Naive thymus-derived CD4-positive, alpha-beta T cell (primary cell): ENCODE measurements at regions not wholly inside any gene's neighbourhood (a gene's known extent, or its start where the extent isn't known, plus 50 kb on each side); places are given as distances from the start of the nearest gene placed in this dataset.

Experiments used
- ATAC-seq: fragments of 150-1000 bp; cut with Tn5 transposase; 2 replicates; pipeline ENCODE4 v1.10.0; 2021; ENCODE audit warnings: mild to moderate bottlenecking, moderate library complexity
- CTCF ChIA-PET: fragments of 350-600 bp; sonication (Branson Sonifier 250); formaldehyde crosslinking; loops from one replicate; lab custom pipeline; 2021; ENCODE audit warnings: antibody characterized with exemption; lab: Charles Lee
- POLR2A ChIA-PET: fragments of 350-600 bp; sonication (Branson Sonifier 250); formaldehyde crosslinking; loops from one replicate; lab custom pipeline; 2021; ENCODE audit warnings: antibody characterized with exemption, inconsistent platforms; lab: Charles Lee
- DNase-seq, 9 donors: peaks; one replicate each; pipeline versions ENCODE4 v3.0.0 to v3.0.0-alpha.2; 2020 to 2022; ENCODE audit warnings: mixed read lengths in 1 of 9
- H3K27ac ChIP-seq: one replicate; pipeline ENCODE4 v1.7.0; 2013; ENCODE audit warnings: mild to moderate bottlenecking, low read depth, low read length, moderate library complexity
- H3K27me3 ChIP-seq, 2 donors: one replicate each; pipeline ENCODE4 v1.7.0; 2013; ENCODE audit warnings: low read length in 2 of 2, mild to moderate bottlenecking in 2 of 2, moderate library complexity in 2 of 2; ENCODE audit not compliant: control insufficient read depth in 2 of 2, insufficient read depth in 2 of 2
- H3K36me3 ChIP-seq, 3 experiments: 1 replicate in 2 of 3; 2 replicates in 1 of 3; pipeline ENCODE4 v1.7.0; 2013; ENCODE audit warnings: low read length in 3 of 3, mild to moderate bottlenecking in 3 of 3, moderate library complexity in 1 of 3; ENCODE audit not compliant: insufficient read depth in 3 of 3, control insufficient read depth in 2 of 3
- H3K4me1 ChIP-seq, 2 donors: one replicate each; pipeline ENCODE4 v1.7.0; 2013; ENCODE audit warnings: low read length in 2 of 2, mild to moderate bottlenecking in 2 of 2, moderate library complexity in 1 of 2; ENCODE audit not compliant: control insufficient read depth in 2 of 2, insufficient read depth in 2 of 2
- H3K4me3 ChIP-seq: 2 replicates; pipeline ENCODE4 v1.7.0; 2013; ENCODE audit warnings: mild to moderate bottlenecking, low read length
- H3K9me3 ChIP-seq, 3 experiments: 1 replicate in 2 of 3; 2 replicates in 1 of 3; pipeline ENCODE4 v1.7.0; 2013; ENCODE audit warnings: low read length in 3 of 3; ENCODE audit not compliant: control insufficient read depth in 2 of 3
- H3K27ac Mint-ChIP-seq, 9 donors: one replicate each; pipeline ENCODE4 v1.8.0; 2020 to 2022; ENCODE audit warnings: mixed read lengths in 9 of 9, mild to moderate bottlenecking in 8 of 9, moderate library complexity in 5 of 9, inconsistent platforms in 2 of 9
- H3K27me3 Mint-ChIP-seq, 5 donors: one replicate each; pipeline ENCODE4 v1.8.0; 2021 to 2022; ENCODE audit warnings: mixed read lengths in 5 of 5, mild to moderate bottlenecking in 1 of 5
- H3K36me3 Mint-ChIP-seq, 5 donors: one replicate each; pipeline ENCODE4 v1.8.0; 2020 to 2022; ENCODE audit warnings: mixed read lengths in 5 of 5, mild to moderate bottlenecking in 3 of 5, inconsistent platforms in 1 of 5
- H3K4me1 Mint-ChIP-seq, 7 donors: one replicate each; pipeline ENCODE4 v1.8.0; 2020 to 2022; ENCODE audit warnings: mixed read lengths in 7 of 7, mild to moderate bottlenecking in 3 of 7, inconsistent platforms in 1 of 7
- H3K4me3 Mint-ChIP-seq, 10 donors: one replicate each; pipeline ENCODE4 v1.8.0; 2020 to 2022; ENCODE audit warnings: mild to moderate bottlenecking in 10 of 10, mixed read lengths in 10 of 10, moderate library complexity in 6 of 10, inconsistent platforms in 2 of 10
- H3K9me3 Mint-ChIP-seq, 11 donors: one replicate each; pipeline ENCODE4 v1.8.0; 2020 to 2022; ENCODE audit warnings: mixed read lengths in 11 of 11, mild to moderate bottlenecking in 4 of 11, inconsistent platforms in 1 of 11, moderate library complexity in 1 of 11
- intact Hi-C, 2 donors: fragments of 100-400 bp; cut with micrococcal nuclease; formaldehyde crosslinking; loops; one replicate each; pipeline ENCODE4 v1.15.1; 2023

DNA sequence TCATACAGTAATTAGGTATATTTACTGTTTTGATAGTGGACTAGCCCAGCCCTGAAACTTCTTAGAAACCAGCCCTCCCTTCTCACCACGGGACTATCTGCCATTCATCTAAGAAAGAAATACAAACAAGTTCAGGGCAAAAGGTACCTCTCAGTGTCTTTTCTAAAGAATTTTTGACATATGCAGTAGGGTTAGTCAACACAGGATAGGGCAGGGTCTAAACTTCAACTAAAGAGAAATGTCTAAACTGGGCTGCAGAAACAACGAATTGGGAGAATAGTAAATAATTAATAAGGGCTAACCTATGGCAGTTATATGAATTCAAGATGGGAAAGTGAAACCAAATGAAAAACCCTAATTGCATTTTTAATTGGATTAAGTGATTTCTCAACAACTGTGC, 496.6 kb downstream of the INHBA start:
- Mint-ChIP-seq H3K36me3 (no peaks in the 10 kb centered on the region), H3K4me1 (no peaks in the 10 kb centered on the region), H3K27ac (no peak overlapping the region), H3K4me3 (no peak overlapping the region), H3K27me3 (no peaks in the 10 kb centered on the region), H3K9me3 (peaks cover 0 to 6% (median 0%) of the 10 kb centered on the region in 11 donors)
- H3K36me3 ChIP-seq: no peaks in the 10 kb centered on the region
- no peak for ATAC-seq
- no peaks in the 10 kb centered on the region for H3K27me3 ChIP-seq
- ChIA-PET CTCF (no interaction called here), POLR2A (no interaction called here)
- DNase-seq: no peak
- no peaks in the 10 kb centered on the region for H3K4me1 ChIP-seq
- H3K4me3 ChIP-seq: no peak overlapping the region
- H3K27ac ChIP-seq: no peak overlapping the region
- intact Hi-C loops: no loop called here
- H3K9me3 ChIP-seq: no peaks in the 10 kb centered on the region

DNA sequence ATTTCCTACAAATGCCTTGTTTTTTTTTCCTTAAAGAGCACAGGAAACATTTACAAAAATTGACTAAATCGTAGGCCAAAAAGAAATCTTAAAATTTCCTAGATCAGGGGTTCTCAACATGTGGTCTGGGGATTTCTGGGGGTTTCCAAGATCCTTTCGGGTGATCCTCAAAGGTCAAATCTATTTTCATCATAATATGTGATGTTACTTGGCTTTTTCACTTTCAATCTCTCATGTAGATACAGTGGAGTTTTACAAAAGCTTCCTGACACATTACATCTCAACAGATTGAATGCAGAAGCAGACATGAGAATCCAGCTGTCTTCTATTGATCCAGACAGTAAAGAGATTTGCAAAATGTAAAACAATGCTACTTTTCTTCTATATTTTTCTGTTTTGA, 497.3 kb downstream of the INHBA start:
- no peaks in the 10 kb centered on the region for H3K27me3 Mint-ChIP-seq

DNA sequence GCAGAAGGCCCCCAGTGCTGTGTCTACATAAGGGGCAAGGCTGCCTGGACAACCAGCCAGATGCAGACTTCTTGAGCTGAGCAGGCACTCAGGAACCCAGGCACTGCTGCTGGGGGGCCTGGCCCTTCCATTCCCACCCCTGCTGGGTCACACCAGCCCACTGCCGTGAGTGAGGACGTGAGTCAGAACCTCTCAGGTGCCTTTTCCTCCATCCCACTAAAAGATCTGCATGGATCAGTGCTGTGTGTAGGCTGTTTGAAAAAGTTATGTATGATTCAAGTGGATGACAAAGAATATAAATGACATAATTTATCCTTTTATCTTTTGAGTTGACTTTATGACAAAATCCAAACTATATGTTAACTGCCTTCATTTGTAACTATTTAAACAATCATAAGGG, 499.3 kb downstream of the INHBA start:
- DNase-seq (no peak), ATAC-seq (no peak)
- Histone ChIP-seq H3K9me3 (no peaks in the 10 kb centered on the region), H3K27me3 (no peaks in the 10 kb centered on the region), H3K27ac (no peak overlapping the region), H3K4me1 (no peaks in the 10 kb centered on the region), H3K36me3 (no peaks in the 10 kb centered on the region), H3K4me3 (no peak overlapping the region)
- H3K27me3 Mint-ChIP-seq: no peaks in the 10 kb centered on the region
- no peaks in the 10 kb centered on the region for H3K4me1 Mint-ChIP-seq
- ChIA-PET CTCF (no interaction called here), POLR2A (no interaction called here)
- H3K36me3 Mint-ChIP-seq: no peaks in the 10 kb centered on the region
- peaks cover 0 to 11% (median 2%) of the 10 kb centered on the region in 11 donors for H3K9me3 Mint-ChIP-seq
- H3K4me3 Mint-ChIP-seq: no peak overlapping the region
- no peak overlapping the region for H3K27ac Mint-ChIP-seq
- intact Hi-C loops: no loop called here

More for the DNA sequence above, 497.3 kb downstream of the INHBA start:
- Histone ChIP-seq H3K4me1 (no peaks in the 10 kb centered on the region), H3K27ac (no peak overlapping the region), H3K4me3 (no peak overlapping the region), H3K27me3 (no peaks in the 10 kb centered on the region), H3K36me3 (no peaks in the 10 kb centered on the region), H3K9me3 (no peaks in the 10 kb centered on the region)
- Mint-ChIP-seq H3K4me1 (no peaks in the 10 kb centered on the region), H3K36me3 (no peaks in the 10 kb centered on the region), H3K4me3 (no peak overlapping the region), H3K9me3 (peaks cover 0 to 6% (median 0%) of the 10 kb centered on the region in 11 donors), H3K27ac (no peak overlapping the region)
- CTCF ChIA-PET: no interaction called here
- DNase-seq (no peak), ATAC-seq (no peak)
- POLR2A ChIA-PET: no interaction called here
- intact Hi-C loops: no loop called here

DNA sequence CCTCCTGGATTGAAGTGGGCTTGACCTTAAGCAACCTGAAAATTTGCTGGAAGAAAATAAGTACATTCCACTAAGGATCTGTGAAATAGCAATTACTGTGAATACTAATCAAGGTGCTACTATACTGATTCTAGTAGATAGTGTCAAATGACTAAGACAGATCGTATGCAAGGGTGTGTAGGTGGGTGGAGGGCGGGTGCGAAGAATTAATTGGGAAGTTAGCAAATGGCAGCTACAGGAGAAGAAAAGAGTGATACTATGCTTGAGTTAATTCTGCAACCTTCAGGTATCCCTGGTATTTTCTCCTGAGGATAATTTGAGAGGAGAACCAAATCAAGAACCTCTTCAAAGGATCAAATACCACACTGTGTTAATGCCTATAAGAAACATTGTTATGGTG, 501.9 kb downstream of the INHBA start:
- Mint-ChIP-seq H3K4me3 (no peak overlapping the region), H3K36me3 (no peaks in the 10 kb centered on the region), H3K27me3 (no peaks in the 10 kb centered on the region), H3K9me3 (peaks cover 0 to 6% (median under 1%) of the 10 kb centered on the region in 11 donors), H3K4me1 (no peaks in the 10 kb centered on the region), H3K27ac (no peak overlapping the region)
- Histone ChIP-seq H3K9me3 (no peaks in the 10 kb centered on the region), H3K4me1 (no peaks in the 10 kb centered on the region), H3K4me3 (no peak overlapping the region), H3K36me3 (no peaks in the 10 kb centered on the region), H3K27me3 (no peaks in the 10 kb centered on the region), H3K27ac (no peak overlapping the region)
- ChIA-PET CTCF (no interaction called here), POLR2A (no interaction called here)
- ATAC-seq (no peak), DNase-seq (no peak)
- intact Hi-C loops: no loop called here

DNA sequence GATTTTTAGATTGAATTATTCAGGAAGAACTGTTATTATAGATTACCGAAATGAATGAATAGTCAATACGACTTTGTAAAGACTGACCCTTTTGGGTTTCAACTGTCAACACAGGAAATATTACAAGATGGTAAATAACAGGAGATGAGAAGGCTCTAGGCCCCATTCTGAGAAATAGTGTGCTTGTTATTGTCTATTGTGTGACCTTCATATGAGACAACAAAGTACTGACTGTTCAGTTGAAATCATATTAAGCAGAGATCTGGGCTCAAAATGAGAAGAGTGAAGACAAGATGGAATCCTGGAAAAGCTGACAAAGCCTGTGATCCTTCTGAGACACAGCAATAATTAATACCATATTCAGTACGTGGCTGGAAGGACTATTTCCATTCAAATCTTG, 503.8 kb downstream of the INHBA start:
- DNase-seq (no peak), ATAC-seq (no peak)
- Mint-ChIP-seq H3K27me3 (no peaks in the 10 kb centered on the region), H3K4me3 (no peak overlapping the region), H3K4me1 (no peaks in the 10 kb centered on the region), H3K9me3 (peaks cover 0 to 6% (median 3%) of the 10 kb centered on the region in 11 donors), H3K27ac (no peak overlapping the region), H3K36me3 (no peaks in the 10 kb centered on the region)
- Histone ChIP-seq H3K27me3 (no peaks in the 10 kb centered on the region), H3K36me3 (no peaks in the 10 kb centered on the region), H3K9me3 (no peaks in the 10 kb centered on the region), H3K27ac (no peak overlapping the region), H3K4me3 (no peak overlapping the region), H3K4me1 (no peaks in the 10 kb centered on the region)
- intact Hi-C loops: no loop called here
- CTCF ChIA-PET: no interaction called here
- POLR2A ChIA-PET: no interaction called here

DNA sequence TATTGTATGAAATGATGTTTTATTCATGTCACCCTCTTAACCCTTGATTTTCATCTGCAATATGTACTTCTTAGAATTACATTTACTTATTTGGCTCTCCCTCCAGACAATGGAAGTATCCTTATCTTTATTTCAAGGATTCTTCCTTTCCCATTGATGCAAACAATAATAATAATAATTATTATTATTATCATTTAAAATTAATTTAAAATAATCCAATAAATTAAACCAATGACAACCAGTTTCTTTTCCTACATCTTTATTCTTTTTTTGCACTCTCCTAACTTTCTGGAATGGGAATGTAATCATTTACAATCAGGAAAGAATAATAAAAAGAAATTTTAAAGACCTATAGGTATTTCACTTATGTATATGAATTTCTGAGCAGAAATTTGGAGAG, 504.4 kb downstream of the INHBA start:
- no peaks in the 10 kb centered on the region for H3K4me1 ChIP-seq
- ATAC-seq (no peak), DNase-seq (no peak)
- H3K4me3 ChIP-seq: no peak overlapping the region
- H3K4me1 Mint-ChIP-seq: no peaks in the 10 kb centered on the region
- no peaks in the 10 kb centered on the region for H3K27me3 Mint-ChIP-seq
- H3K36me3 Mint-ChIP-seq: no peaks in the 10 kb centered on the region
- intact Hi-C loops: no loop called here
- peaks cover 0 to 6% (median 3%) of the 10 kb centered on the region in 11 donors for H3K9me3 Mint-ChIP-seq
- H3K9me3 ChIP-seq: no peaks in the 10 kb centered on the region
- H3K4me3 Mint-ChIP-seq: no peak overlapping the region
- H3K27me3 ChIP-seq: no peaks in the 10 kb centered on the region
- H3K27ac ChIP-seq: no peak overlapping the region
- H3K27ac Mint-ChIP-seq: no peak overlapping the region
- CTCF ChIA-PET: no interaction called here
- H3K36me3 ChIP-seq: no peaks in the 10 kb centered on the region
- POLR2A ChIA-PET: no interaction called here

DNA sequence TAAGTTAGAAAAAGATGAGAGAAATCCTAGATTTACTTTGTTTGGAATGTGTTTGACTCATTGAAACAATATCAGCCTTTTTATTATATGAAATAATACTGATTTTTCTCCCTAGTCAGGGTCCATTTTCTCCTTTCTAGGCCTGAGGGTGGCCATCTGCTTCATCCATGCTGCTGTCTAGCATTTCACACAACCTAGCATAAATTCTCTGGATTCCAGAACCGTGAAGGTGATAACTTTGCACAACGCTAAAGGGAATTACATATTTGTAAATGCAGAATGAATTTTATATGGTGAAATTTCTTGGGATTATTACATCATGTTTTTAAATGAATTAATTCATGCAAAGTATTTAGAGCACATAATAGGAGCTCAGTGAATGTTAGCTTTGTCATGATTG, 505.1 kb downstream of the INHBA start:
- H3K4me1 ChIP-seq: no peaks in the 10 kb centered on the region
- Mint-ChIP-seq H3K27ac (no peak overlapping the region), H3K4me3 (no peak overlapping the region), H3K4me1 (no peaks in the 10 kb centered on the region), H3K36me3 (no peaks in the 10 kb centered on the region), H3K9me3 (peaks cover 0 to 6% (median 3%) of the 10 kb centered on the region in 11 donors), H3K27me3 (no peaks in the 10 kb centered on the region)
- H3K36me3 ChIP-seq: no peaks in the 10 kb centered on the region
- H3K9me3 ChIP-seq: no peaks in the 10 kb centered on the region
- ChIA-PET CTCF (no interaction called here), POLR2A (no interaction called here)
- ATAC-seq (no peak), DNase-seq (no peak)
- H3K27me3 ChIP-seq: no peaks in the 10 kb centered on the region
- no peak overlapping the region for H3K4me3 ChIP-seq
- H3K27ac ChIP-seq: no peak overlapping the region
- intact Hi-C loops: no loop called here
